ENCODE measurements at regions not wholly inside any gene's neighbourhood (a gene's known extent, or its start where the extent isn't known, plus 50 kb on each side); places are given as distances from the start of the nearest gene placed in this dataset.

- TF ChIP-seq POLR2A (IDR thresholded peaks at IDR 0.05) (no peak), CTCF (IDR thresholded peaks at IDR 0.05) (no peak)
Measured at GRCh38 chr5:111635916-111636570, 121.0 kb downstream of the NREP start.
